H1 (cell line): ENCODE measurements at regions not wholly inside any gene's neighbourhood (a gene's known extent, or its start where the extent isn't known, plus 50 kb on each side); places are given as distances from the start of the nearest gene placed in this dataset.

Experiments
- CTCF ChIA-PET: fragments of 300-600 bp; sonication (Branson Sonifier 250); formaldehyde crosslinking; loops from one replicate; lab custom pipeline; 2021; ENCODE audit not compliant: partially characterized antibody; lab: Charles Lee
- POLR2A ChIA-PET: fragments of 300-600 bp; sonication (Branson Sonifier 250); formaldehyde crosslinking; loops from one replicate; lab custom pipeline; 2021; ENCODE audit warnings: inconsistent platforms; ENCODE audit not compliant: partially characterized antibody; lab: Charles Lee
- DNase-seq, 2 experiments: peaks; one replicate each; pipeline versions ENCODE4 v3.0.0 to v3.0.0-alpha.2; 2010 to 2022; ENCODE audit warnings: low spot score in 2 of 2, low read depth in 1 of 2, mixed read lengths in 1 of 2
- FAIRE-seq: peaks from 2 replicates; lab custom pipeline; 2011; peaks lifted over from hg19 to GRCh38; lab: Jason Lieb, UNC
- H2AFZ ChIP-seq: 2 replicates; pipeline ENCODE4 v1.8.1; 2012; ENCODE audit warnings: low read length, inconsistent platforms
- H2AK5ac ChIP-seq: 2 replicates; pipeline ENCODE4 v1.6.1; 2013; ENCODE audit warnings: low read depth, low read length
- H2BK120ac ChIP-seq: replicated peaks from 2 replicates; pipeline ENCODE3; 2013; ENCODE audit warnings: low read depth, low read length, inconsistent platforms
- H2BK12ac ChIP-seq: 2 replicates; pipeline ENCODE4 v1.6.1; 2013; ENCODE audit warnings: low read depth, low read length
- H2BK15ac ChIP-seq: 2 replicates; pipeline ENCODE4 v1.6.1; 2013; ENCODE audit warnings: low read length
- H2BK20ac ChIP-seq: 2 replicates; pipeline ENCODE4 v1.6.1; 2013; ENCODE audit warnings: low read length
- H2BK5ac ChIP-seq: 2 replicates; pipeline ENCODE4 v1.6.1; 2013; ENCODE audit warnings: low read depth, low read length
- H3K14ac ChIP-seq: 2 replicates; pipeline ENCODE4 v1.6.1; 2013; ENCODE audit warnings: inconsistent platforms; ENCODE audit not compliant: insufficient read length
- H3K18ac ChIP-seq: 2 replicates; pipeline ENCODE4 v1.6.1; 2013; ENCODE audit warnings: low read length; ENCODE audit errors: extremely low read depth
- H3K23ac ChIP-seq: 2 replicates; pipeline ENCODE4 v1.6.1; 2013; ENCODE audit warnings: inconsistent platforms; ENCODE audit not compliant: insufficient read length
- H3K23me2 ChIP-seq: 2 replicates; pipeline ENCODE4 v1.6.1; 2013; ENCODE audit warnings: low read depth, low read length
- H3K27ac ChIP-seq: 2 replicates; pipeline ENCODE4 v1.6.1; 2011; ENCODE audit warnings: low read depth, low read length, inconsistent platforms
- H3K27me3 ChIP-seq, 4 experiments: replicated peaks in 1 of 4; 1 replicate in 1 of 4; 2 replicates in 3 of 4; pipeline versions ENCODE4 v1.6.1 to v1.8.1; 2011 to 2013; ENCODE audit warnings: low read length in 3 of 4, mild to moderate bottlenecking in 3 of 4, inconsistent platforms in 2 of 4, mixed read lengths in 2 of 4, moderate library complexity in 1 of 4; ENCODE audit not compliant: control insufficient read depth in 3 of 4, insufficient read depth in 3 of 4; ENCODE audit errors: extremely low read depth in 1 of 4
- H3K36me3 ChIP-seq, 4 experiments: 2 replicates each; pipeline versions ENCODE4 v1.6.1 to v1.8.1; 2011 to 2013; ENCODE audit warnings: mild to moderate bottlenecking in 4 of 4, low read length in 3 of 4, moderate library complexity in 2 of 4, control low read depth in 1 of 4, inconsistent platforms in 1 of 4; ENCODE audit not compliant: insufficient read depth in 4 of 4, control insufficient read depth in 2 of 4
- H3K4ac ChIP-seq: replicated peaks from 2 replicates; pipeline ENCODE3; 2013; ENCODE audit warnings: low read length, low read depth, mixed read lengths, inconsistent platforms; ENCODE audit not compliant: insufficient read length
- H3K4me1 ChIP-seq, 4 experiments: replicated peaks in 1 of 4; 1 replicate in 1 of 4; 2 replicates in 3 of 4; pipeline versions ENCODE4 v1.6.1 to v1.8.1; 2011 to 2013; ENCODE audit warnings: low read length in 3 of 4, inconsistent platforms in 2 of 4, mixed read lengths in 1 of 4; ENCODE audit not compliant: insufficient read depth in 4 of 4, control insufficient read depth in 3 of 4
- H3K4me2 ChIP-seq, 2 experiments: 2 replicates each; pipeline versions ENCODE4 v1.6.1 to v1.8.1; 2011 to 2013; ENCODE audit warnings: low read depth in 2 of 2, low read length in 2 of 2, control low read depth in 1 of 2, inconsistent platforms in 1 of 2, mild to moderate bottlenecking in 1 of 2; ENCODE audit not compliant: insufficient read depth in 1 of 2
- H3K4me3 ChIP-seq, 4 experiments: fragments of 200-600, 300-600 bp in 1 of 4; sonication (generic), shearing (Covaris generic), sonication (Bioruptor Twin) in 1 of 4; 2 replicates each; pipeline versions ENCODE4 v1.5.1 to v1.8.1; 2011 to 2016; ENCODE audit warnings: low read length in 4 of 4, low read depth in 3 of 4, control low read depth in 2 of 4, inconsistent platforms in 2 of 4, mild to moderate bottlenecking in 2 of 4, mixed read lengths in 1 of 4, moderate library complexity in 1 of 4; ENCODE audit not compliant: insufficient read depth in 2 of 4; ENCODE audit errors: extremely low read depth in 1 of 4
- H3K56ac ChIP-seq: replicated peaks from 2 replicates; pipeline ENCODE3; 2013; ENCODE audit warnings: low read depth, mild to moderate bottlenecking, mixed read lengths, low read length, inconsistent platforms; ENCODE audit not compliant: insufficient read length
- H3K79me1 ChIP-seq: 2 replicates; pipeline ENCODE4 v1.6.1; 2013; ENCODE audit warnings: low read depth, low read length, control low read depth
- H3K79me2 ChIP-seq, 2 experiments: 2 replicates each; pipeline versions ENCODE4 v1.6.1 to v1.8.1; 2012 to 2013; ENCODE audit warnings: low read length in 2 of 2, mild to moderate bottlenecking in 2 of 2, inconsistent platforms in 1 of 2; ENCODE audit not compliant: insufficient read depth in 2 of 2, control insufficient read depth in 1 of 2
- H3K9ac ChIP-seq, 4 experiments: replicated peaks in 1 of 4; 1 replicate in 1 of 4; 2 replicates in 3 of 4; pipeline versions ENCODE4 v1.6.1 to v1.8.1; 2011 to 2013; ENCODE audit warnings: low read depth in 3 of 4, low read length in 3 of 4, control low read depth in 2 of 4, mild to moderate bottlenecking in 2 of 4, moderate library complexity in 2 of 4, inconsistent platforms in 1 of 4; ENCODE audit errors: extremely low read depth in 1 of 4
- H3K9me3 ChIP-seq, 2 experiments: 2 replicates each; pipeline versions ENCODE4 v1.6.1 to v1.8.1; 2012 to 2013; ENCODE audit warnings: mild to moderate bottlenecking in 2 of 2, moderate library complexity in 2 of 2, control low read depth in 1 of 2, inconsistent platforms in 1 of 2, low read depth in 1 of 2, low read length in 1 of 2, mixed read lengths in 1 of 2; ENCODE audit not compliant: insufficient read depth in 2 of 2
- H4K20me1 ChIP-seq, 2 experiments: replicated peaks in 1 of 2; 2 replicates each; pipeline versions ENCODE3 to v1.8.1; 2011 to 2013; ENCODE audit warnings: inconsistent platforms in 2 of 2, low read length in 2 of 2, mild to moderate bottlenecking in 1 of 2; ENCODE audit not compliant: insufficient read depth in 2 of 2, control insufficient read depth in 1 of 2
- H4K5ac ChIP-seq: 2 replicates; pipeline ENCODE4 v1.6.1; 2013; ENCODE audit warnings: low read length, low read depth, mixed read lengths, inconsistent platforms; ENCODE audit not compliant: insufficient read length
- H4K8ac ChIP-seq: 2 replicates; pipeline ENCODE4 v1.8.0; 2013; ENCODE audit warnings: mild to moderate bottlenecking, moderate library complexity, low read length, inconsistent platforms; ENCODE audit not compliant: insufficient read depth; ENCODE audit errors: extremely low read depth
- H4K91ac ChIP-seq: replicated peaks from 2 replicates; pipeline ENCODE3; 2013; ENCODE audit warnings: low read length, mixed read lengths, inconsistent platforms; ENCODE audit not compliant: insufficient read length
- ATF2 ChIP-seq: IDR thresholded peaks from 2 replicates; pipeline ENCODE4 v1.6.1; 2012; ENCODE audit warnings: low read length, inconsistent platforms
- CHD1 ChIP-seq: IDR thresholded peaks from 2 replicates; pipeline ENCODE4 v1.6.1; 2012; ENCODE audit warnings: low read depth, low read length, improper control_type of control experiment
- CTBP2 ChIP-seq: IDR thresholded peaks from 2 replicates; pipeline ENCODE4 v1.7.0; 2011; ENCODE audit warnings: borderline replicate concordance, mild to moderate bottlenecking, moderate library complexity, mixed read lengths, low read length; ENCODE audit not compliant: insufficient read depth, insufficient read length
- EZH2 ChIP-seq: fragments of 200-600 bp; sonication (generic); IDR thresholded peaks from 2 replicates; pipeline ENCODE4 v1.7.1; 2012; ENCODE audit warnings: low read depth, mild to moderate bottlenecking, moderate library complexity, low read length, inconsistent platforms; ENCODE audit not compliant: severe bottlenecking
- KDM4A ChIP-seq: IDR thresholded peaks from one replicate; pipeline ENCODE4 v1.7.1; 2012; ENCODE audit warnings: low read depth, mild to moderate bottlenecking, moderate library complexity, low read length, inconsistent platforms; ENCODE audit not compliant: severe bottlenecking
- RAD21 ChIP-seq, 2 experiments: IDR thresholded peaks in 1 of 2; conservative IDR thresholded peaks in 1 of 2; 2 replicates each; pipeline ENCODE4 v1.6.1; 2011; ENCODE audit warnings: low read depth in 2 of 2, low read length in 2 of 2, improper control_type of control experiment in 1 of 2, inconsistent platforms in 1 of 2, mild to moderate bottlenecking in 1 of 2, moderate library complexity in 1 of 2
- SAP30 ChIP-seq: fragments of 300-600 bp; sonication (generic); IDR thresholded peaks from 2 replicates; pipeline ENCODE4 v1.7.1; 2012; ENCODE audit warnings: low read length, moderate library complexity, mild to moderate bottlenecking, inconsistent platforms; ENCODE audit not compliant: insufficient read depth, insufficient replicate concordance
- SP4 ChIP-seq: IDR thresholded peaks from 2 replicates; pipeline ENCODE4 v1.6.1; 2012; ENCODE audit warnings: low read length, inconsistent platforms
- WGBS, 2 experiments: shearing (Covaris generic) in 1 of 2; methylation state at CpG; one replicate each; pipeline versions ENCODE4 v1.1.6 to v1.1.7; 2013 to 2015; ENCODE audit warnings: low lambda C conversion rate in 2 of 2, mixed read lengths in 2 of 2, inconsistent platforms in 1 of 2, low coverage in 1 of 2, missing lambda C conversion rate in 1 of 2; ENCODE audit not compliant: insufficient replicate concordance in 2 of 2, insufficient coverage in 1 of 2, insufficient read length in 1 of 2; ENCODE audit errors: extremely low coverage in 1 of 2, missing lambda C conversion rate in 1 of 2; 5-methylcytosine and 5-hydroxymethylcytosine counted together
- TF ChIP-seq, protein P1 (sequence below), 3 experiments: IDR thresholded peaks; 1 replicate in 2 of 3; 2 replicates in 1 of 3; pipeline versions ENCODE4 v1.5.1 to v1.6.1; 2011; ENCODE audit warnings: low read length in 3 of 3, mild to moderate bottlenecking in 3 of 3, inconsistent platforms in 2 of 3, low read depth in 1 of 3, moderate library complexity in 1 of 3; ENCODE audit not compliant: insufficient read depth in 1 of 3; ENCODE audit errors: control extremely low read depth in 1 of 3

DNA sequence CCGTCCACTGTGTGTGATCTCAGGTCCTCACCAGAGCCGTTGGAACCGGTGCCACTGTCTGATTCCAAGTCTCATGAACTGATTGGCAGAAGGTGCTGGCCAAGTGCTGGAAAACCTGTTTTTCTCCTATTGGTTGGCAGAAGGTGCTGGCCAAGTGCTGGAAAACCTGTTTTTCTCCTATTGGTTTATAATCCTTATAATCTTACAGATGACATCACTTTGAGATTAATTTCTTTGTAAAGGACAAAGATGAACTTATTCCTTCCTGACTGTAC is 1106.3 kb downstream of the BRD1 start:
- Histone ChIP-seq H3K9ac (no peak overlapping the region), H2BK120ac (no peak overlapping the region), H3K4ac (no peak overlapping the region), H3K36me3 (no peaks in the 10 kb centered on the region), H4K8ac (no peak overlapping the region), H2AFZ (no peak overlapping the region), H3K56ac (no peak overlapping the region), H3K14ac (no peak overlapping the region), H3K4me3 (no peak overlapping the region), H2BK15ac (no peak overlapping the region), H3K27ac (no peak overlapping the region), H4K91ac (no peak overlapping the region), H3K4me1 (peaks cover 0 to 12% (median 4%) of the 10 kb centered on the region in 4 experiments; a peak in 1 of 7 replicates), H2BK5ac (no peak overlapping the region), H2AK5ac (no peak overlapping the region), H4K20me1 (peaks cover 2 to 4% of the 10 kb centered on the region in 2 experiments), H3K9me3 (no peaks in the 10 kb centered on the region), H3K4me2 (no peak overlapping the region), H3K79me1 (peaks cover 2% of the 10 kb centered on the region; the same call in 1 of the 2 replicates), H3K23ac (no peak overlapping the region), H3K79me2 (no peaks in the 10 kb centered on the region), H3K18ac (no peak overlapping the region), H3K23me2 (no peaks in the 10 kb centered on the region), H4K5ac (no peak overlapping the region), H2BK12ac (no peak overlapping the region), H3K27me3 (no peaks in the 10 kb centered on the region), H2BK20ac (no peak overlapping the region)
- POLR2A ChIA-PET = no interaction called here
- CTCF ChIA-PET = interaction anchor here (0.7 to 1.3 kb wide), 3 partner anchors 20 to 1100 kb away, joined by 3 to 4 read pairs (median 3); no protein-coding TSS in a partner anchor
- DNase-seq (no peak), FAIRE-seq (no peak)
- 98% methylated on average over 3 of the region's 3 CpGs; no CpG with 5 or more reads in 1 of the 2 experiments for whole genome bisulfite sequencing, 2 experiments
- TF ChIP-seq KDM4A (no peak), ATF2 (no peak), RAD21 (IDR thresholded peaks at IDR 0.05 in 1 of 2, conservative IDR thresholded peaks at IDR 0.05 in 1 of 2; ENCODE audit: low read depth in 2 of 2, low read length in 2 of 2) (no peak), CHD1 (no peak), CTBP2 (no peak), SP4 (no peak), EZH2 (no peak), SAP30 (no peak)
- TF ChIP-seq, protein P1, sequence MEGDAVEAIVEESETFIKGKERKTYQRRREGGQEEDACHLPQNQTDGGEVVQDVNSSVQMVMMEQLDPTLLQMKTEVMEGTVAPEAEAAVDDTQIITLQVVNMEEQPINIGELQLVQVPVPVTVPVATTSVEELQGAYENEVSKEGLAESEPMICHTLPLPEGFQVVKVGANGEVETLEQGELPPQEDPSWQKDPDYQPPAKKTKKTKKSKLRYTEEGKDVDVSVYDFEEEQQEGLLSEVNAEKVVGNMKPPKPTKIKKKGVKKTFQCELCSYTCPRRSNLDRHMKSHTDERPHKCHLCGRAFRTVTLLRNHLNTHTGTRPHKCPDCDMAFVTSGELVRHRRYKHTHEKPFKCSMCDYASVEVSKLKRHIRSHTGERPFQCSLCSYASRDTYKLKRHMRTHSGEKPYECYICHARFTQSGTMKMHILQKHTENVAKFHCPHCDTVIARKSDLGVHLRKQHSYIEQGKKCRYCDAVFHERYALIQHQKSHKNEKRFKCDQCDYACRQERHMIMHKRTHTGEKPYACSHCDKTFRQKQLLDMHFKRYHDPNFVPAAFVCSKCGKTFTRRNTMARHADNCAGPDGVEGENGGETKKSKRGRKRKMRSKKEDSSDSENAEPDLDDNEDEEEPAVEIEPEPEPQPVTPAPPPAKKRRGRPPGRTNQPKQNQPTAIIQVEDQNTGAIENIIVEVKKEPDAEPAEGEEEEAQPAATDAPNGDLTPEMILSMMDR (IDR thresholded peaks at IDR 0.05; ENCODE audit: control extremely low read depth in 1 of 3, insufficient read depth in 1 of 3, low read depth in 1 of 3, low read length in 3 of 3) = no peak
